NCI-H1105 treated with DMSO at 0.1 percent for 48 hours (cell line): ENCODE measurements at regions not wholly inside any gene's neighbourhood (a gene's known extent, or its start where the extent isn't known, plus 50 kb on each side); places are given as distances from the start of the nearest gene placed in this dataset.
"Not testable (repeated sequence)": the region's sequence is repeated elsewhere in the genome, so short reads cannot be mapped to it uniquely, and the experiment has no call there.

ENCODE experiments used
- DNase-seq: peaks from one replicate; lab custom pipeline; 2025; lab: John Stamatoyannopoulos, UW

DNA sequence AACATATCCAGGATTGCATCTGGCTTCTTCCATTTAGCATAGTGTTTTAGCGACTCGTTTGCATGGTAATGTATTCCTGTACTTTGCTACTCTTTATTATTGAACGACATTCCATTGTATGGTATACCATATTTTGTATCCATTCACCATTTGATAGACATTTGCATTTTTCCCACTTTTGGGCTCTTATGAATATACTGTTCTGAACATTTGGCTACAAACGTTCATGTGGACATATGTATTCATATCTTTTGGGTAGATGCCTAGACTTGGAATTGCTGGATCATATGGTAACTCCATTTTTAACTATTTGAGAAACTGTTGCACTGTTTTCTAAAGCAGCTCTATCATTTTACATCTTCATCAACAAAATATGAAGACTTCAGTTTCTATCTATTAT is 383.7 kb upstream of the AKR1E2 start:
- DNase-seq, result no peak

DNA sequence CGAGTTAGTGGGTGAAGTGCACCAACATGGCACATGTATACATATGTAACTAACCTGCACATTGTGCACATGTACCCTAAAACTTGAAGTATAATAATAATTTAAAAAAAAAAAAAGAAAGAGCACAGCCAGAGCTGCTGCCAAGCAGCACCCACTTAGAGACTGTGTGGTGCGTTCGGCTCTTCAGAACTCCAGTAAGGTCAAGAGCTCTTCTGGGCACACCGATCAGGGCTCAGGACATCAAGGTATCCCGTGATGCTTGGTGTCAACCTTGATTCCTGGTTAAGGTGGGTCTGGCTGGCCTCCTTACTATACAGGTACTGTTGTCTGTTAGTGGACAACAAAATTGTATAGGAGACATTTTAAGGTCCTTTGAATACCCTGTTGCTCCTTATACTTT is 385.7 kb upstream of the AKR1E2 start:
- DNase-seq, result no peak

DNA sequence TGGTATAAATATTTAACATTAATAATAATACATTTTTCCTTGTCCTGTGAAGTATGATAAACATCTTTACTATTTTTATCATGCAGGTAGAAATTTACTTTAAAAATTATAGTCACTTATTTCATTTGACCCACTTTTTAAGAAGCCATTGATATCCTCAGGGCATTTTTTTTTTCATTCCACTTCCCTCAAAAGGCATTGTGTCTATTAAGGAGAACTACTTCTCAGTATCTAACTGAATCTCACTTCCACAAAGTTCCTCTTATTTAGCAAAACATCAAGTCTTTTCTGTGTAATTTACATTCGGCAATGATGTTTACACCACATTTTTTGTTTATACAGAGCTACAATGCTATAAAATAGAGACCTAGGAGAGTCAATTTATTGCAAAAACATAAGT is 388.2 kb upstream of the AKR1E2 start:
- no peak for DNase-seq

DNA sequence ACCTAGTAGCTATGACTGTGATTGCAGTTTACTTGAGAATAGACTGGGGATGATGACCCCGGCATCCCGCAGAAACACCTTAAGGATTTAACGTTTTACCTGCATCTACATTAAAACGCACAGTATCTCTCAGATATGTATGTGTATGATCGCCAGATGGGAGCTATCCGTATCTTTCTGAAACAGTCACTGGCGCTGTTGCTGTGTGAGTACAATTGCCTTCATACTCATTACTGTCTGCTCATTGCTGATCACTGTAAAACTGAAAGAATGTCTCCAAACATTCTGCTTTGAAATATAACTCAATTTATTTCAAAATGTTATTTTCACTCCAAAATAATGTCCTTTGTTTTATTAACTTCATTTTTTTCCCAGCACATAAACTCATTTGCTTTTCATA is 388.9 kb upstream of the AKR1E2 start:
- DNase-seq, result no peak

DNA sequence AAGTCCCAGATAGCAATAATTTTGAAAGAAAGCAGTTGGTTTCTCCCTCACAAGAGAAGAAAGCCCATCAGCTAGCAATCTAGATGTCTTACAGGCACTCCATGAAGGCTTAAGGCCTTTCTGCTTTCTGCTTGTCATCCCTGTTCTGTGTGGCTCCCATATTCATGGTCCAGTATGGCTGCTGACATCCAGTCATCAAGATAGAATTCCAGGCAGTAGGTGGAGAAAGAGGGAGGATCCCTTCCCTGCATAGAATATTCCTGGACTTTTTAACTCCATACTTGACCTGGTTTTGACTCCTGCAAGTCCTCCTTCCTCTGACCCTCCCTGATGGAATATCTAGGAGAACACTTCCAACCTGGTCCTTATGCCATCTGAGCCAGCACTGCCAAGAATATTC is 389.9 kb upstream of the AKR1E2 start:
- no peak for DNase-seq

DNA sequence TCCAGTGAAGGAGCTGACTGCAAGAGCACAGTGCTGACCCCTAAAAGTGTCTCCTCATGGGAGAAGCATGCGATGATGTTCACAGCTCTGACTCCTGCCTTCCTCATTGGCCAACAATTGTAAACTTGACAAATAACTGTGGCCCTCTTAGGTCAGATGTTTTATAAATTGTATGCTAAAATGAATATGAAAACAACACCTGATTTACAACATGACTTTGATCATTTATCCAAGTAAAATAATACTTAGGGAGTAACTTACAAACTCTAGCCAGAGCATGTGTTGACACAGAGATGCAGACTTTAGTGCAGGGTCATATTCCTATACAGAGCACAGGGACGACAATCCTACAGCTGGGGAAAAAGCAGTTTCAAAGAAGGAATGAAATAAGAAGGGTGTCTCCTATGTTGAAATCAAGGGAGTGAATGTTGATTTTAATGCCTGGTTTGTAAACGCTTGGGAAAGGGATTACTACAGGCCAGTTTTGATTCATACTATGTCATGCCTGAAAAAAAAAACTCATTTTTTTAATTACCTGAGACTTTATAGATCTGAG is 391.4 kb upstream of the AKR1E2 start:
- no peak for DNase-seq

DNA sequence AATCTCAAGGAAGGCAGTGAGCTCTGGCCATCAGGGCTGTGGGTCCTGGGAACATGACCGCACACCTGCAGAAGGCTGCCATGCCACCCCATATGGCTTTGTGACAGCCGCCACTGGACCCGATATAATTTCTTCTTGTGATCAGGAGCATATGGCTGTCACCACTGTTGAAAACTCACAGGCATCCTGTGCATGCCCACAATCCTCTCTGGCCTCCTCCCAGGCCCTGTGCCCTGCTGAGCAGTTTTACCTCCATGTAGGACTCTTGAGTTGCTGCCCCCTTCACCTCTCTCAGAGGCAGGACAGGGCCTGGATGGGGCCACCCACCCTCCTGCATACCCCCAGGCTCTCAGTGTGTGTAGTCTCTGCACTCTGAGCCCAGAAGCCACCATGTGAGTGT is 391.9 kb upstream of the AKR1E2 start:
- DNase-seq, result no peak

DNA sequence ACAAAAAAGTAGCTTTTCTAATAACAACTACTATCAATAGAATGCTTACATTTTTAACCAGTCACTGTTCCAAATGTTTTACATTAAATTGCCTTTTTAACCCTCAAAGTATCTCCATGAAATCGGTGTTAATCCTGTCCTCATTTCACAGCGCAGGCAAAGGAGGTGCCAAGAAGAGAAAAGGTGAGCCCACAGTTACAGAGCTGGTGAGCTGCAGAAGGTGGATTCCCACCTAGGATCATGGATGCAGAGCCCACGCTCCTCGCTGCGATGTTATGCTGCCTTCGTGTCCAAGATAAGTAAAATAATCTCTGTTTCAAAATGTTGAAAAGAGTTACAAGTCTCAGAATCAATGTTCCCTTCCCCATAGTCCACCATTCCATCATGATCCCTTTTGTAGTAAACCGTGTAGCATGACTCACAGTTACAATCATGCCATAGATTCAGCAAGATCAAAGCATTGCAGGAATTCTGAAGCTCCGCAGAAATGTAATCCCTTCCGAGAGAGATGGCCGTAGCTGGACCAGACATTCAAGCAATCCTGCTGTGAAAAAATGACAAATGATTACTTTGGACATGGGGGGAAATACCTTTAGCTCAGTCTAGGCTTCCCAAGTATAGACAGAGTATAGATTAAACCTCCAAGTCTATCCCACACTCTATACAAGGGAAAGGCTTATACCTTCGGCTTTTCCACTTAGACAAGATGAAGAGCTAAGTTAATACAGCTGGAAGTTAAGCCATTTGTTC is 394.7 kb upstream of the AKR1E2 start:
- no peak for DNase-seq

DNA sequence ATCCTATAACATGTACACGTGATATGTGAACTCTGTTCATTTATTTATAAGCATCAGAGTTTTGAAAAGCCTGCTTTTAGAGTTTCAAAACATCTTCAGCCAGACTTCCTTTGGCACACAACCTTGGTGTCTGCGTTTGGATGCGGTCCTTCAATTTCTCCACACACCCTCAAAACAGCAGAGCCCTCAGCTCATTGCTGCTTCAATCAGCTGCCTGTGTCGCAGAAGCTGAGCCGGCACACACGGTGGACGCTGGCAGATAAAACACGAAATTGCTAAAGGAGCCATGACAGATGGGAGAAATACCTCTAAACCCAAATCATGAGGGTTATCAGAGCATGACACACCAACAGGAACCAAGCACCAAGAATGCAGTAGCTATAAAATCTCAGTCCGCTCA is 396.4 kb upstream of the AKR1E2 start:
- DNase-seq, result no peak

DNA sequence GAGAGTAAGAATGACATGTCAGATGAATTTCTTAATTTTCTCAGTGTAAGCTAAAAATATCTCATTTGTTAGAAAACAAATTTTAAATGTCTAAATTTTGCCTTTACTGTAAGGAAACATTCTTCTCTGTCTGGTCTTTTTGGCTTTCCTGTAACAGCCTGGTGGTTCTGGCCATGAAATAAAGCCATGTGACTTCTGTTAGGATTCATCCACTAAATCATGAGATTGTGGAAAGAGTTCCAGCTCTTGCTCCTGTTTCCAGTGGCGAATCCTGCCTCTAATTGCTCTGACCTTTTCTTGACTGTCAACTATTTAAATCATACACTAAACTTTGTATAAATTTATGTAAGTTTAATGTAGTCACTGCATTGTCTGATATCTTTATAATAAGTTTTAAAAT is 398.5 kb upstream of the AKR1E2 start:
- no peak for DNase-seq

DNA sequence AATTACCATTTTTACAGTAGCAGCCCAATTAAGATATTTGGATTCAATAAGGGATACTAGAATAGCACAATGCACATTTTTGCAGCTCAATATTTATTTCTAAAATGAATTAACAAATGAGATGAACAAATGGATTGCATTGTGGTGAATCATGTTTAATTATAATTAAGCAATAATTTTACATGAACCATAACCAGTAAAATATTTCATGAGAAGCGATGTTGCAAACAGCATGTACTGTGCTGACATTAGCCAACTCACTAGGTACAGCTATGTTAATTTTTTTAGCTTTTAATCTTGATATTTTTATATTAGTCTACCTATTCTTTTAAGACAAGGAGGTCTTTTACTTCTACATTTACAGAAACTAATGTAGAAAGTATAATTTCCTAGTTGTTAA is 399.1 kb upstream of the AKR1E2 start:
- DNase-seq, result no peak

DNA sequence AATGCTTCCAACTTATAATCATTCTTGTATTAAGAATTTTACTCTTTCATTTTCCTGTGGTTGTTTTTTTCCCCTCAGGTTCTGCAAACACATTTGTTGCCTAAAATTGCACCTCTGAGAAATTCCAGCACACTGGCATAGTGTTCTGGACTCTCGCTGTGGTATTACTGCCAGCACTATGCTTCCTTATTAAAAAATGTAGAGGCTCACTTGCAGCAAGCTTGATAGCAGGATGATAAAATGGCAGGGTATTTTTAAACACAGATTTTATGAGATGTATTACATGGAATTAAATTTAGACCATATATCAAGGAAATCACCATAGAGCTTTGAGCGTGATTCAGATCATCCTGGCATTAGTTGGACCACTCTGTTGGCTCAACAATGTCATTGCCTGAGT is 416.7 kb upstream of the AKR1E2 start:
- DNase-seq, result no peak

DNA sequence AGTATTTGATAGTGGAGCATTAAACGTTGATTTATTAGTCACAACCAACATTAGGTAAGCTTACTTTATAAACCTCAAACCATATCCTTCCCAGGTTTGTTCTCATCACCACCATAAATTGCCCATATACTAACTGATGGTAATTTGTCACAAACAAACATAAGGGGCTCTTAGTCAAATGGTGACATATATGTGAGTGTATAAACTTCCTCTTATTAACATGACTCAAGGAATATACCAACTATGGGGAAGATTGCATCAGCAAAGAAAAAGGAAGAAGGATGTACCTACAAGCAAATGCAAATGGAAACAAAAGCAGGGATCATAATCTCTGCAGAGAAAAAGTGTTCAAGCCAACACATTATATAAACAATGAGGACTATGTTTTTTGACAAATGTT is 418.2 kb upstream of the AKR1E2 start:
- no peak for DNase-seq

DNA sequence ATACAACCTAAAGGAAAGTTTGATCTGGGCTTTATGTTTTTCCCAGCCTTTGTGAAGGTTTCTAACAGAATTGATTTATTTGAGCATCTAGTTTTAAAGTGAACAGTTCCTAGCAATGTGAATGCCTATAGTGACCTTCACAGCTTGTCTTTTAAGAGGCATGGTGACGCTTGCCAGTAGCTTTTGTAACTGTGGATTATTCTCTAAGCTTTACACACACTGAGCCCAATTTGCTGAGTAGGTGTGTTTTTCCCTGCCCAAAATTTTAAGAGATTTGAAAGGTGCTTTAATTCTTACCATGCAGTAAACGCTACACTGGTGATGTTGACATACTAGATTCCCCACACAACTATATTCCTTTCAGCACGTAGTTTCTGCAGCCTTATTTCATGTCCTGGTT is 420.2 kb upstream of the AKR1E2 start:
- no peak for DNase-seq

DNA sequence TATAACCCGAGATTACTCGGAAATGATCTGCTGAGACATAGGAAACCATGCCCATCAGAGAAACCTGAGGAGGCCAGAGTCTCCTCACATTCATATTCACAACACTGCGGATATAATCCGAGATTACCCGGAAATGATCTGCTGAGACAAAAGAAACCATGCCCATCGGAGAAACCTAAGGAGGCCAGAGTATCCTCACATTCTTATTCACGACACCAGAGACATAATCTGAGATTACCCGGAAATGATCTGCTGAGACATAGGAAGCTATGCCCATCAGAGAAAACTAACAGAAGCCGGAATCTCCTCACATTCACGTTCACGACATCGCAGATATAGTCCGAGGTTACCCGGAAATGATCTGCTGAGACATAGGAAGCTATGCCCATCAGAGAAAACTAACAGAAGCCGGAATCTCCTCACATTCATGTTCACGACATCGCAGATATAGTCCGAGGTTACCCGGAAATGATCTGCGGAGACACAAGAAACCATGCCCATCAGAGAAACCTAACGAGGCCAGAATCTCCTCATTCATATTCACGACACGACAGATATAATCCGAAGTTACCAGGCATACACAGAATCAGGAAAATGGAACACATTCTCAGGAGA is 422.3 kb upstream of the AKR1E2 start:
- no peak for DNase-seq

DNA sequence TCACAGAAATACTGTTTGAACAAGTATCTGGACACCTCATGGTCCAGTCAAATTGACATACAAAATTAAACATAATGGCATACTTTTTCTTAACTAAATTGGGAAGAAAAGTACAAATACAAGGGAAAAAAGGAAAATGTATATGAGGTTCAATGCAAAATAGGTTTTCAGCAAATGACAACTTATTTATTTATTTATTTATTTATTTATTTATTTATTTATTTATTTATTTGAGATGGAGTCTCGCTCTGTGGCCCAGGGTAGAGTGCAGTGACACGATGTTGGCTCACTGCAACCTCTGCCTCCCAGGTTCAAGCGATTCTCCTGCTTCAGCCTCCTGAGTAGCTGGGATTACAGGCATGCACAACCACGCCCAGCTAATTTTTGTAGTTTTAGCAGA is 424.9 kb upstream of the AKR1E2 start:
- DNase-seq, result not testable (repeated sequence)

DNA sequence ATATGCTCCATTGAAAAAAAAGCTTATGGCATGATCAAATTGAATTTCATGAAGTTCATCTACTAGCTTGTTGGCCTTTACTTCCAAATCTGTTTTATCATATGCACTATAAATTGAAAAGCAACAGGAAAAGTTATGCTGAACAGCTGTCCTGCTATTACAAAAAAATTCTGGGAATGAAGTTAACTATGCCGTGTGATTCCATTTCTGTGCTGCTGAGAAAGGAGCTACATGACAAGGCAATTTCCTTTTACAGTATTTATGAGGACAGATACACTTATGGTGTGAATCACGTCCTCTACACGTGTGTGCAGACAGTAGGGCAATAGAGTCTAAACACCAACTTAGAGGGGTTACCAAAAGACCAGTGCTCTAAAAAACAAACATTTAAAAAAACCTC is 426.5 kb upstream of the AKR1E2 start:
- no peak for DNase-seq

DNA sequence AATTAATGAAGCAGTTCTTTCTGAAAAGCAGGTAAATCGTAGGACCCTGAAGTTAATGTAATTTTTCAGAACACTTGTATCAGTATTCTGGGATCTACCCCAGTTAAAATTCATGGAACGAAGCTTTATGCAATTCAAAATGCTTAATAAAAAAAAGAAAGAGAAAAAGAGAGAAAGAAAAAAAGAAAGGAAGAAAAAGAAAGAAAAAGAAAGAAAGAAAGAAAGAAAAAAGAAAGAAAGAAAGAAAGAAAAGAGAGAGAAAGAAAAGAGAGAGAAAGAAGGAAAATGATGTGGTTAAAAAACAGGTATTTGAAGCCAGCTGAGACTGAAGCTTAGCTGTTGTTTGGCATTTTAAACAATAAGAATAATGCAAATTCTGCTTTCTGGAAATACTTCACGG is 427.4 kb upstream of the AKR1E2 start:
- no peak for DNase-seq

DNA sequence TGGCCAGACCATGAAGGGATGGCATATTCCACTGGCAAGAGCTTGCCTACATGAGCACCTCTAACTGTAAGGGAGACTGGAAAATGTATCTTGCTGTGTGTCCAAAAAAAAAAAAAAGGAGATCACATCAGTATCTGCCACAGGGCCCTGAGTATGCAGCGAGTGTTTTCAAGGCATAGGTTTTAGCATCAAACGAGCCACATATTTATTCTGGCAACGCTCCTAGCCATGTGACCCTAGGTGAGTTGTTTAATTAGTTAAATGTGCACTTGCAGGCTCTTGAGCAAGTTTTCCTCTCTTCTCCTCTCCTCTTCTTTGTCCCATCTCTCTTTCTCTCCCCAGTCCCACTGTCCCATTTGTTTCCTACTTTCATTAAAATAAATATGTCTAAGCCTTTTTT is 428.7 kb upstream of the AKR1E2 start:
- no peak for DNase-seq

DNA sequence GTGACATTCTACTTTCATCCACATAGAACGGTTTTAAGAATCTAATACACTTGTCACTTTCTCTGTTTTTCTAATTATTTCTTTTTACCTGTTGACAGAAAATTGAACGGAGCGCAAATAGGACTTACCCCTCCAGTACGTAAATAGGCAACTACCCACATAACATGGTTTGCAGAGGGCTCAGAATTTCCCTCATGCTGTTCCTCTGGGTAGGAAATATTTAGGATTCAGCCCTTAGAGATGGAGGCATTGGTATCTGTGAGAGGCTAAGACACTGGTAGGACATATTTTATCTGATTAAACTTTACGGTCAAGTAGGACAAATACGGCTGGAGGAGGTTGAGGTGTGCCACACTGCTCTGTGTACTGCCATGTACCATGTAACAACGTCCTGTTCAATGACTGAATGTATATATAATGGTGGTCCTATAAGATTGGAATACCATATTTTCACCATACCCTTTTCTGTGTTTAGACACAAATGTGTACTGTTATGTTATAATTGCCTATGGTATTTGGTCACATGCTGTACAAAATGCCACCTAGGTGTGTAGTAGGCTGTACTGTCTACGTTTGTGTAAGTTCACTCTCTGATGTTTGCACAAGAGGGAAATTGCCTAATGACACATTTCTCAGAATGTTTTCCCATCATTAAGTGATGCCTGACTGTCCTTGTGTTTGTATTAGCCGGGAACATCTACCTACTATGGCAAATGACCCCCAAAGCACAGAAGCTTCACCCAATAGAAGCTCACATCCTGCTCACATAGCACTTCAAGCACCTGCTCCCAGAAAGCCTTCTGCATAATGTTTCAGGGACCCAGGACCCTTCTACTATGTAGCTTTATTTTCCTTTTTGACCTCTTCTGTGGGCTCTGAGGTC is 429.4 kb upstream of the AKR1E2 start:
- DNase-seq, result no peak

DNA sequence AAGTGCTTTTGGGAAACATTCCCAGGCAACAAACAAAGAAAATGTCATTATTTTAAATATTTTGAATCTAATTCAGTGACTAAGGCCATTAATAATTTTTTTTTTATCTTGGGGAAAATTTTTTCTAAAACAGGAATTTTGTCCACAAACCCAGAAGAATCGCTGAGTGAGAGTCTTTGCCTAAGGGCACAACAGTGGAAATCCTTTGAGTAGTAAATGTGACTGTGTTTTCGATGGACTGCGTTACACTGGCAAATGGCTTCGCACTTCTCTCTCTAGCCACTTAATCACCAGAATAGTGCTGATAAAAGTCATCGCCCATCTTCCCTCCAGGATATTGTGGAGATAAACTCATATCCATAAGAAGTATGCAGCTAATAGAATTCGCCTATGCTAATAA is 430.3 kb upstream of the AKR1E2 start:
- no peak for DNase-seq

DNA sequence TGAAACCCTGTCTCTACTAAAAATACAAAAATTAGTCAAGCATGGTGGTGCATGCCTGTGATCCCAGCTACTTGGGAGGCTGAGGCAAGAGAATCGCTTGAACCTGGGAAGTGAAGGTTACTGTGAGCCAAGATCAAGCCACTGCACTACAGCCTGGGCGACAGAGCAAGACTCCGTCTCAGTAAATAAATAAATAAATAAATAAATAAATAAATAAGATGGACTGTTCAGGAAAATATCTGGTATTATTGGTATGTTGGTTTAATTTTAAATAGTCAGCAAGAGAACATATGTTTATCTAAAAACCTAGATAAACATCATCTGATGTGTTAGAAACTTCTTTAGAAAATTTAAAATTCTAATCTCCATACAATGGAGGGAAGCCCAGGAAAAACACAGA is 431.6 kb upstream of the AKR1E2 start:
- DNase-seq, result not testable (repeated sequence)

DNA sequence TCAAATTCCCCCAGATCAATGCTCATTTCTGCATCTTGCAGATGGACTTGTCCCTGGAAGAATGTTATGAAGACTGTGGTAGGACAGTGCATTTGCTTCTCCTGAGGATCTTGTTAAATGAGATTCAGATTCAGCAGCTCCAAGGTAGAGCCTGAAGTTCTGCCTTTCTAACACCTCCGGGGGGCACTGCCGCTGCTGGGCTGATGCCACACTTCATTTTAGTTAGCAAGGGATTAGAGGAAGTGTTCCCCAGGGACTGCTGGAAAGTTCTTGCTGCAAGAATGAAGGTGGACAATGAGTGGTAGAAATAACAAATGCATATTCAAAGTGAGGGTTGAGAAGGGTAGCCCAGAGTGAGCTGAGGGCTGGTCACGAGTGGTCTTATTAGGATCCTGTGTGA is 434.3 kb upstream of the AKR1E2 start:
- DNase-seq, result no peak
